Common myeloid progenitor, CD34-positive (primary cell): ENCODE measurements at regions not wholly inside any gene's neighbourhood (a gene's known extent, or its start where the extent isn't known, plus 50 kb on each side); places are given as distances from the start of the nearest gene placed in this dataset.
A peak's percentile ranks its signal among the peaks of the same experiment; 100 is the strongest.

Experiments
- CTCF ChIA-PET: fragments of 350-600 bp; sonication (Branson Sonifier 250); formaldehyde crosslinking; loops from one replicate; lab custom pipeline; 2021; ENCODE audit warnings: antibody characterized with exemption; lab: Charles Lee
- POLR2A ChIA-PET: fragments of 350-600 bp; sonication (Branson Sonifier 250); formaldehyde crosslinking; loops from one replicate; lab custom pipeline; 2021; ENCODE audit warnings: antibody characterized with exemption; lab: Charles Lee
- DNase-seq, 3 donors: peaks; one replicate each; pipeline versions ENCODE4 v3.0.0 to v3.0.0-alpha.2; 2013
- H3K27ac ChIP-seq, 2 experiments: 1 replicate in 1 of 2; 2 replicates in 1 of 2; pipeline ENCODE4 v1.7.0; 2013; ENCODE audit warnings: inconsistent platforms in 2 of 2, low read length in 2 of 2, mild to moderate bottlenecking in 2 of 2, low read depth in 1 of 2, moderate library complexity in 1 of 2; ENCODE audit not compliant: severe bottlenecking in 2 of 2, insufficient read depth in 1 of 2, poor library complexity in 1 of 2
- H3K27me3 ChIP-seq, 5 experiments: replicated peaks in 2 of 5; 1 replicate in 3 of 5; 2 replicates in 2 of 5; pipeline versions ENCODE4 v1.6.1 to v1.7.0; 2013; ENCODE audit warnings: low read length in 4 of 5, mild to moderate bottlenecking in 2 of 5, moderate library complexity in 2 of 5, inconsistent platforms in 1 of 5; ENCODE audit not compliant: insufficient read depth in 5 of 5, control insufficient read depth in 4 of 5
- H3K36me3 ChIP-seq, 4 experiments: 1 replicate in 2 of 4; 2 replicates in 2 of 4; pipeline versions ENCODE4 v1.6.1 to v1.7.0; 2013; ENCODE audit warnings: low read length in 3 of 4, control low read depth in 1 of 4, mild to moderate bottlenecking in 1 of 4; ENCODE audit not compliant: control insufficient read depth in 4 of 4, insufficient read depth in 4 of 4
- H3K4me1 ChIP-seq, 4 experiments: 1 replicate in 3 of 4; 2 replicates in 1 of 4; pipeline versions ENCODE4 v1.6.1 to v1.7.1; 2013; ENCODE audit warnings: low read length in 3 of 4, mild to moderate bottlenecking in 3 of 4, control low read depth in 1 of 4, inconsistent platforms in 1 of 4, moderate library complexity in 1 of 4; ENCODE audit not compliant: control insufficient read depth in 4 of 4, insufficient read depth in 4 of 4; ENCODE audit errors: control extremely low read depth in 1 of 4
- H3K4me3 ChIP-seq, 7 experiments: 1 replicate in 4 of 7; 2 replicates in 3 of 7; pipeline versions ENCODE4 v1.5.1 to v1.7.0; 2013; ENCODE audit warnings: mild to moderate bottlenecking in 7 of 7, low read length in 6 of 7, moderate library complexity in 6 of 7, inconsistent platforms in 2 of 7, low read depth in 2 of 7, control low read depth in 1 of 7; ENCODE audit not compliant: insufficient read depth in 4 of 7, control insufficient read depth in 1 of 7; ENCODE audit errors: extremely low read depth in 1 of 7
- H3K9me3 ChIP-seq, 5 experiments: 1 replicate in 4 of 5; 2 replicates in 1 of 5; pipeline versions ENCODE4 v1.6.1 to v1.7.1; 2013; ENCODE audit warnings: low read length in 4 of 5, mild to moderate bottlenecking in 2 of 5, inconsistent platforms in 1 of 5, low read depth in 1 of 5, moderate library complexity in 1 of 5; ENCODE audit not compliant: control insufficient read depth in 4 of 5, insufficient read depth in 2 of 5; ENCODE audit errors: control extremely low read depth in 1 of 5
- WGBS: methylation state at CpG from one replicate; pipeline ENCODE4 v1.1.5; 2013; ENCODE audit not compliant: insufficient coverage; 5-methylcytosine and 5-hydroxymethylcytosine counted together

GRCh38 chr5:103764403-103764802, 201.8 kb upstream of the NUDT12 start:
- WGBS = 95% methylated on average over 10 of the region's 10 CpGs
- POLR2A ChIA-PET = no interaction called here
- Histone ChIP-seq H3K27me3 (no peaks in the 10 kb centered on the region), H3K27ac (no peak overlapping the region), H3K4me1 (peaks cover 0 to 5% (median 0%) of the 10 kb centered on the region in 4 experiments), H3K9me3 (no peaks in the 10 kb centered on the region), H3K4me3 (no peak overlapping the region), H3K36me3 (no peaks in the 10 kb centered on the region)
- DNase-seq = no peak
- CTCF ChIA-PET = interaction anchor here (0.9 kb wide), 1 partner anchor 44 kb away, joined by 3 read pairs; no protein-coding TSS in a partner anchor

GRCh38 chr5:103758996-103759395, 196.4 kb upstream of the NUDT12 start:
- Histone ChIP-seq H3K4me3 (no peak overlapping the region), H3K9me3 (peaks cover 0 to 1% (median 0%) of the 10 kb centered on the region in 5 experiments), H3K27me3 (no peaks in the 10 kb centered on the region), H3K36me3 (no peaks in the 10 kb centered on the region), H3K27ac (no peak overlapping the region), H3K4me1 (no peaks in the 10 kb centered on the region)
- CTCF ChIA-PET = no interaction called here
- POLR2A ChIA-PET = no interaction called here
- DNase-seq = no peak
- WGBS = no CpG with 5 or more reads among the region's 2 CpGs

GRCh38 chr5:103755974-103756373, 193.4 kb upstream of the NUDT12 start:
- peaks cover 0 to 1% (median 0%) of the 10 kb centered on the region in 5 experiments for H3K9me3 ChIP-seq
- H3K4me1 ChIP-seq = no peaks in the 10 kb centered on the region
- POLR2A ChIA-PET = no interaction called here
- DNase-seq = no peak
- no peaks in the 10 kb centered on the region for H3K36me3 ChIP-seq
- CTCF ChIA-PET = no interaction called here
- H3K27me3 ChIP-seq = no peaks in the 10 kb centered on the region
- H3K4me3 ChIP-seq = no peak overlapping the region
- no peak overlapping the region for H3K27ac ChIP-seq

- ChIA-PET POLR2A (no interaction called here), CTCF (no interaction called here)
- Histone ChIP-seq H3K36me3 (no peaks in the 10 kb centered on the region), H3K4me1 (no peaks in the 10 kb centered on the region), H3K9me3 (no peaks in the 10 kb centered on the region), H3K27ac (no peak overlapping the region), H3K27me3 (no peaks in the 10 kb centered on the region), H3K4me3 (no peak overlapping the region)
- no peak for DNase-seq
- 91% methylated on average over 2 of the region's 2 CpGs for WGBS
These were observed 182.9 kb upstream of the NUDT12 start for GRCh38 chr5:103745353-103746065.

GRCh38 chr5:103744159-103744558, 181.6 kb upstream of the NUDT12 start:
- Histone ChIP-seq H3K4me3 (no peak overlapping the region), H3K9me3 (no peaks in the 10 kb centered on the region), H3K27me3 (no peaks in the 10 kb centered on the region), H3K4me1 (no peaks in the 10 kb centered on the region), H3K27ac (no peak overlapping the region), H3K36me3 (no peaks in the 10 kb centered on the region)
- ChIA-PET CTCF (no interaction called here), POLR2A (no interaction called here)
- DNase-seq = peak in 2 of 3 donors; percentile 14 to 19
- WGBS = 49% methylated on average over 3 of the region's 4 CpGs

- POLR2A ChIA-PET = no interaction called here
- Histone ChIP-seq H3K36me3 (no peaks in the 10 kb centered on the region), H3K27me3 (no peaks in the 10 kb centered on the region), H3K27ac (no peak overlapping the region), H3K4me1 (no peaks in the 10 kb centered on the region), H3K4me3 (no peak overlapping the region), H3K9me3 (no peaks in the 10 kb centered on the region)
- no CpG with 5 or more reads among the region's 2 CpGs for WGBS
- DNase-seq = no peak
- CTCF ChIA-PET = no interaction called here
These were observed 180.8 kb upstream of the NUDT12 start for GRCh38 chr5:103743421-103743820.

- H3K4me1 ChIP-seq = no peaks in the 10 kb centered on the region
- WGBS = no CpG with 5 or more reads among the region's 1 CpG
- no peaks in the 10 kb centered on the region for H3K36me3 ChIP-seq
- H3K9me3 ChIP-seq = peaks cover 0 to 2% (median 0%) of the 10 kb centered on the region in 5 experiments
- POLR2A ChIA-PET = no interaction called here
- CTCF ChIA-PET = no interaction called here
- no peak overlapping the region for H3K4me3 ChIP-seq
- DNase-seq = no peak
- H3K27ac ChIP-seq = no peak overlapping the region
- H3K27me3 ChIP-seq = no peaks in the 10 kb centered on the region
These were observed 179.4 kb upstream of the NUDT12 start for GRCh38 chr5:103741984-103742383.
